Activated T-cell treated with anti-CD3 and anti-CD28 coated beads, Interleukin-2, amount 50 U/mL, for 48 hours (primary cell): ENCODE measurements at regions not wholly inside any gene's neighbourhood (a gene's known extent, or its start where the extent isn't known, plus 50 kb on each side); places are given as distances from the start of the nearest gene placed in this dataset.
"Not testable (repeated sequence)": the region's sequence is repeated elsewhere in the genome, so short reads cannot be mapped to it uniquely, and the experiment has no call there.

Experiments
- DNase-seq, 2 experiments: peaks; one replicate each; pipeline ENCODE4 v3.0.0-alpha.2; 2020

DNA sequence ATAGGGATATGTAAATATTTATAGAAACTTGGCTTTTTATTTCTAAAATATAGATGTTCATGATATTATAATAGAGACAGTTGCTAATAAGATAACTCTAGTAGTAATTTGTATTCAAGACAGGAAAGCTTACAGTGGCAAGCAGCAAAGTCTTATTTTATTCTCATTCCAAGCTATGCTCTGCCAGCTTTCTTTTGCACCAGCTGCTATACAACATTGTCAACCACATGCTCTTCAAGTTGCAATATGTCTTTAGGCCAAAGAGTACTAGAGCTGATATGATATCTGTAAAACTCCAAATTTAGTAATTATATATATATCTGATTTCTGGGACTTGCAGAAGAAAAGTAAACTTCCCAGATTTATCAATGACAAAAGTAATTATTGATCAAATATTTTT is 350.1 kb downstream of the HGF start:
- no peak for DNase-seq

DNA sequence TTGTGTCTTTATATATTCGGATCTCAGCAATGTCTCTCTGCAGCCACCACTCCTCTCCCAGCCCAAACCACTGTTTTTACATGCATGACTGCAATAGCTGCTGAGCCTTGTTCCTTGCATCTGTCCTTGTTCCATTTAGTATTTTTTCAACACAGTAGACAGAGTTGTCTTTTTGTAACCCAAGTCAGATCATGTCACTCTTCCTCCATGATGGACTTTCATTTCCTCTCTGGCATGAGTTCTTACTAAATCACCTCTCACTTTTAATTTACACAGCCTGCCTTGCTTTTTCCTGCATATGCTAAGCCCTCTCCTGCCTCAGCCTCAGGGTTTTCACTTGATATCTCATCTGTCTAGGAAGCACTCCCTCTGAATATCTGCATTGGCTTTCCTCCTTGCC is 353.2 kb downstream of the HGF start:
- no peak for DNase-seq

DNA sequence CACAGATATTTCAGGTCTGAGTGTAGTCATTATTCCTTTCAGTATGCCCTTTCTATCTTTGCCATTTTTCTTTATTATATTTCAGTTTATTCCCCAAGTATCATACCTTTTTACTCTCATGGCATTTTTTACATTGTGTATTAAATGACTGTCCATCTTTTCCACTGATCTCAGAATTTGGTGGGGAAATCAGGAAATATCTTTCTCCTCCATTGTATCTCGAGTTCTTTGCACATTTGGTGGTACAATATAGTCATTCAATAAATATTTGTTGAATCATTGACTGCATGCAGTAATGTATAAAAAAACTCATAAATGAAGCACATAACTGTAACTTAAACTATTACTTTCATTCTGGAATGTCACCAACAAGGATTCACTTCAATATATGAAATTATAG is 354.7 kb downstream of the HGF start:
- no peak for DNase-seq

DNA sequence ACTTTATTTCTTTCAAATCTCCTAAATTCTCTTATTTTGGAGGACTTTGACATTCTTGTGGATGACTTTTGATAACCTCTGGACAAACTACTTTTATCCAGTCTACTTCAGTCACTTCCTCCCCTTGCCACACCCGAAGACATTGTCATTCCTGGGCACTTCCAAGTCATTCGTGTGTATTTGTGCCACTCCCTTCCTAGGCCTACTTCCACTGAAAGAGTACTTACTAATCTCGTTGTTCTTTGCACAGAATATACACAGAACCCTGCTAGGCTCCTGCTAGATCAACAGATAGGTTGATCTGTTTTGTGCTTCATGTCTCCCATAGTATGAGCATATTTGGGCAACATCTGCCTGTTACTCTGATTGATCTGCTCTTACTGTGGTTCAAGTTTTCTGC is 355.4 kb downstream of the HGF start:
- no peak for DNase-seq

DNA sequence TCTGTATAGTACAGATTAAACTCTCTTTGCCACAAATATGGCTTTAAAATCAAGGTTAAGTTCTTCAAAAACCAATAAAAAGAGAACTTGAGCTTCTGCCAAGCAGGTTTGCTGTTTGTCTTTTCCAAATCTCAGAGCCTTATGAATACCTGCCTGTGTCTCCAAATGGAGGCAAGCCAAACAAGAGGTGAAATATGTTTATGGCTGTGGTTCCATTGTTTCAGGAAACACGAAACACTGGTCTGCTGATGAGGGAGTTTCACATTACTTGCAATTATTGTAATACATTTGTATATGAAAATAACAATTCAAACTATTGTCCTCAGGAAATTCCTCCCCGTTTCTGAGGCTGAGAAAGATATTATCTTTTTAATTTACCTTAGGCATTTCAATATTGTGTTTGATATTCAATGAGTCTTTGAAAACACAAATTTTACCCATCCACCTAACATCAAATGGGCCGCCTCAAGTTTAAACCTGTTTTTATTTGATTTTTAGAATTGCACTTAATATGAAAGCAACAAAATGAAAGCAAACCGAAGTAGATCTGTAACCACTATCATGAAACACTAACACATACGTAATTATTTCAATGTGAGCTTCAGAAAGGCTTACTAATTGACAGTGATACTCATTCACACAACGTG is 359.3 kb downstream of the HGF start:
- no peak for DNase-seq

DNA sequence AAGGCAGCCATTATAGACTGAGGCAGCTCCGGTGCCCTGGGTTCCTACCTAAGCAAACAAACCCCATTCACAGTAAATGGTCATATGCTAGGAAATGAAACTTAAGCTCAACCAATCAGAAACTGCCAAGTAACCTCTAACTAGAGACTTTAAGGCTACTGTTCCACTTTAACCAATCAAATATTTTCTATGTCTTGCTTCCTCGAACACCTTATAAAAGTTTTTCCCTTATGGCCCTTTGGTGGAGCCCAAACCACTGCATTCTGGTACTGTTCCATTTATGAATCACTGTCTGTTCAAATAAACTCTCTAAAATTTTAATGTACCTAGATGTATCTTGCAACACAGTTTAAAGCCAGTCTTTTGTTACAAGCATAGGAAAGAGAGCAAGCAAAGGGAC is 361.1 kb downstream of the HGF start:
- DNase-seq = no peak

DNA sequence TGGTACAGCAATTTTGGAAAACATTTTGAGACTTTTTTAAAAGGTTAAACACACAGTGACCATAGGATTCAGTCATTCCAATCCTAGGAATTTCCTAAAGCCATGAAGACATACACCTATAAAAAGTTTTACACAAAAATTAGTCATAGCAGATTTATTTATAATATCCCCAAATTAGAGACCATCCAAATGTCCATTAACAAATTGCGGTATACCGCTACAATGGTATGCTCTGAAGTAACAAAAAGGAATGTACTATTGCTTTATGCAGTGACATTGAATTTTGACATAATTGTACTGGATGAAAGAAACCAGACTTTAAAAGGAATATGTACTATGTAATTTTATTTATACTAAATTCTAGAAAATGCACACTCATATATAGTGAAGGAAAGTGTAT is 362.8 kb downstream of the HGF start:
- no peak for DNase-seq

DNA sequence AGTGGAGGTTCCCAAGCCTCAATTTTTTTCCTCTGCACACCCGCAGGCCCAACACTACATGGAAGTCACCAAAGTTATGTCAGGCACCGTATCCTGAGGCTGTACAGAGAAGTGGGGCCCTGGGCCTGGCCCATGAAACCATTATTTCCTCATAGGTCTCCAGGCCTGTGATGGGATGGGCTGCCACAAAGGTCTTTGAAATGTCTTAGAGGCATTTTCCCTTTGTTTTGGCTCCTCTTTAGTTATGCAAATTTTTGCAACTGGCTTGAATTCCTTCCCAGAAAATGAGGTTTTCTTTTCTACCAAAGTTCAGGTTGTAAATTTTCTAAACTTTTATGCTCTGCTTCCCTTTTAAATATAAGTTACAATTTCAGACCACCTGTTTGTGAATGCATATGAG is 365.2 kb downstream of the HGF start:
- DNase-seq = no peak

DNA sequence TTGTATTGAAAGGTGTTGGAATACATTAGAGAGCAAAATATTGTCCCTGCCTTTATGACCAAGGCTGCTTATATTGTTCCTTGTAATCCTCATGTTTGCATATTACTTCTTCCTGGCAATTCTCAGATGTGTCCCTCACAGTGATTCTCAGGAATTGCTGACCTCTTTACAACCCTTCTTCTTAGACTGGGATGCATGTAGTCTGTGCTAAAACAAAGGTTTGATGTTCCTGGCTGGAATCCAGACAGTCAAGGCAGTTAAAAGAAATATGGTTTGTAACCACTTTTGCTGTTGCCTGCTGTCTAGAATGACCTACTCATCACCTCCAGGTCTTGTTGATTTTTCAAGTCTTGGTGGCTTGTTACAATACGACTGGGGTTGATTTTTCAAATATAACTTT is 367.6 kb downstream of the HGF start:
- no peak for DNase-seq

DNA sequence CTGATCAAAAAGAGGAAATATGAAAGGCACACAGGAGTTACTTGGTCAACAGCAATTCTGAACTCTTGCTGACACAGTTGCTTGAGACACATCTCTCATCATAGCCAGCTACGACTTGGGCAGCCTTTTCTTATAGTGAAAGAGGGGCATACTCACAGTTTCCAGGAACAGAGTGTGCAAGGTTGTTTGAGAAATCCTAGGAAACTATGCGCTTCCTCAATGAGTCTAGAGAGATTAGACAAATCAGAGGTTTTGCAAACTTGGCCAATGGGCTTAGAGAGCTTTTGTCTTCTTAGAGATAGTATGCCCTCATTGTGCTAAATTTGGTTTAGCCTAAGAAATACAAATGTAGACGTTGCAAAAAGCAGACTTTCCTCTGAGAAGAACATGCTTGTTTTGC is 370.4 kb downstream of the HGF start:
- no peak for DNase-seq

DNA sequence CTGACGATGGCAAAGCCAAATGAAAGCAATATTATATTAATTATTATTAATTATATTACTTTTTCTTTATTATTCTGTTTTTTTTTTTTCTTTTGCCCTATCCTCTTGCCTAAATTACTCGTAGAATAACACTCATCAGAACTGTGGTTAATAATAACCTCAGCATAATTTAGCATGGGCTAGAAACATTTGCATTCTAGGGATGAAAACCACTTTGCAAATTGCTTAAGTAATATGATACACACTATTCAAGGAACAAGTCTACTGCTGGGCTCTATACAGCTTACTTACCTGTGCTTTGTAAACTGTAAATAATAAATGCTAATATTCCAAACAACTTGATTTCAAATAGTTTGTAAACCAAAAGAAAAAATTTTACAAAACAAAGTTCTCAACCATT is 375.8 kb downstream of the HGF start:
- no peak for DNase-seq

DNA sequence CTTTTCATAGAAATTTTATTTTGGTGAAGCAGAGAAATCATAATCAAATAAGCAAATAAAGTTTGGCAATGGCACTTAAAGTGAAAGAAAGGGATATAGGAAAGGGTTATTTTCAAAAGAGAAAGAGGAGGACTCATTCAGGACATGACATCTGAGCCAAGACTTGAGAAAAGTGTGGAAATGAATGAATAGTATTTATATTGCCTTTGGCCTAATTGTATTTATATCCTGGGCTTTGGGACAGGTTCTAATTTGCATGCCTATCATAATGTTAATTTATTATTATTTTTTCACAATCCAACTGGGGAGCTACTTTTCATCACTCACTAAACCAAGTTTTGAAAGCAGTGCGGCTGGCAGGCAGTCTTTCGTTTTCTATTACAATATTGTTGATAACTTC is 376.8 kb downstream of the HGF start:
- DNase-seq = no peak

DNA sequence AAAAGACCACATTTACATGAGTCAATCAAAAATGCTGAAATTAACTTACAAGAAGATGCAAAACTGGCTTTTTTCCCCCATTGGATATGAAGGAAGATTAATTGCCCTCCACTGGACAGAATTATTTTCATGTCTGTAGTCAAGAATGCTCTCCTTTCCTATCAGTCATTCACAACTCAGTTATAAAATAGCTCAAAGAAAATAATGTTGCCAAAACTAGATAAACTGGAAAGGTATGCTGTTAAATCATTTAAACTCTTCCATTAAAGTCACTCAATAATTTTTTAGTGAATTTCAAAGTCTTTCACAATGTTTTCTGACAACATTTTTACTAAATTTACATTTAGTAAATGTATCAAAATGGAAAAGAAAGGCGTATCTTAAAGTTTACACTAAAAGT is 384.5 kb downstream of the HGF start:
- no peak for DNase-seq

DNA sequence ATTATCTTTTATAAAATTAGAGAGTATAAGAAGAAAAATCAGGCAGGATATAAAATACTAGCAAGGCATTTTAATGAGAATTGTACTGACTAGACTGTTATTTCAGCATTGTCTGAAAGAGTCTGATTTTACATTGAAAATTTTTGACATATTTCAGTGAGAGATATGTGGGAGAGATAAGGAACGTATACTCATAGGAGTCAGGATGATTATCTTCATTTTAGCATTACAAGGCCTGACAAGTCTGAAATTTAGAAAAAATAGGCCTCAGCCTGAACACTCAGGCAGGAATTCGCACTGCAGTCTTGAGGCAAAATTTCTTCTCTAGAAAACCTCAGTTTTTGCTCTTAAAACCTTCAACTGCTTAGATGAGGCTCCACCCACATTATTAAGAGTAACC is 386.0 kb downstream of the HGF start:
- DNase-seq = no peak

DNA sequence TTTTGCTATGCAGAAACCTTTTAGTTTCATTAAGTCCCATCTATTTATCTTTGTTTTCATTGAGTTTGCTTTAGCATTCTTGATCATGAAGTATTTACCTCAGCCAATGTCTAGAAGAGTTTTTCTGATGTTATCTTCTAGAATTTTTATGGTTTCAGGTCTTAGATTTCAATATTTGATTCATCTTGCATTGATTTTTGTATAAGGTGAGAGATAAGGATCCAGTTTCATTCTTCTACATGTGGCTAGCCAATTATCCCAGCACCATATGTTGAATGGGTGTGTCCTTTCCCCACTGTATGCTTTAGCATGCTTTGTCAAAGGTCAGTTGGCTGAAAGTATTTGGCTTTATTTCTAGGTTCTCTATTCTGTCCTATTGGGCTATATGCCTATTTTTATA is 395.2 kb downstream of the HGF start:
- not testable (repeated sequence) for DNase-seq

DNA sequence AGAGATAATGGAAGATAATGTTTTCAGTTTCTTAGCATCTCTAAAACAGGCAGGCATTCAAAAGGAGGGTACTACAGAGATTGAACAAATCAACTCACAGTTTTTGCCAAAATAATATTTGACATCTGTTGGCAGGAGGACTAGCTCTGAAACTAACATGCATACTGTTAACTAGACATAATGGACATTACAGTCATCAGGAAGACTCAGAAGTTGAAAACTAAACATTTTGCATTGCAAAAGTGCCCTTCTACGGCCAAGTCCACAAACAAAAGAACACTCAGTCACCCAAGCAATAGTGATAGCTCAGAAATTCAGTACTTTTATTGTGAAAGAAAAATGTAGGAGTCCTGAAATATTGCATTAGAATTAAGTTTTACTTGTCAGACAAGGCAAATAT is 399.0 kb downstream of the HGF start:
- no peak for DNase-seq

DNA sequence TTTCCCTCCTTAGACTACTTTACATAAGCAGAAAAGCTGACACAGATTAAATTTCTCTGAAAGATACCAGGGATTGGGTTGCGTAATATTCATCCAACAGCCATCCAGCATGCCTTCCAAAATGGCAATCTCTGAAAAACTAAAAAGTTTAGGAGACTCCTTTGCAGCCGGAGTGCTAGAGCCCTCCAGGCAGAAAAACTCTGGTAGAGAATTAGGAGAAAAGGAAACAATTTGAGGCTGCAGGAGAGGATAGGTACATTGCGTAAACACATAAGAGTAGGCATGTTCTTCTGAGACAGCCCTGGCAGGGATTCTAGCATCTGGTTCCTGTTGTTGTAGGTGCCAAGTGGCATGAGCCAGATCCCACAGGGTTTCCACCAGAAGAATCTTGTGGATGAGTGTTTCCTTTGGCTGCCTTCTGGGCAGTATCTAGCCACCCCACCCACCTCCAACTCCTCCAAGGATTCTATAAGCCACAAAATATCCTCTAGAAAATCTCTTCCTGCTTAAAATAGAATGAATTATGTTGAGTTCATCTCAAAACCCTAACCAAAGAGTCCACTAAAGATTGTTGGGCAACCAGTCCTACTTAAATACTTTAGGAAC is 402.4 kb downstream of the HGF start:
- DNase-seq = no peak

DNA sequence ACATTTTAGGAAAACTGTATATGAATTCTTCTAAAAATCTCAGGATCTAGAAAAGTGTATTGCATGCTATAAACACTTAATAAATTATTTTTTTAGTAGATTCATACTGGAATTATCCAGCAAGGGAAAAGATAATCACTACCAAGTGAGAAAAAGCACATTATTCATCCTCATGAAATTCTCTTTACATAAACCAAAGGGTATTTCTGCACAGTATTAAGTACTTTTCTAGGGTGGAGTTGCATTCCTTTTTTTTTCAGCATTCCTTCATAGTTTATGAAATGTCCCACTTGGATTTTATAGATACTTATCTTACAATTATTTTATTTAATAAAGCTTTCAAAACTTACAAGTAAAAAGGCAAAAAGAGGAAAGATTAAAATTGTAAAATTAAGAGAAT is 403.3 kb downstream of the HGF start:
- no peak for DNase-seq

DNA sequence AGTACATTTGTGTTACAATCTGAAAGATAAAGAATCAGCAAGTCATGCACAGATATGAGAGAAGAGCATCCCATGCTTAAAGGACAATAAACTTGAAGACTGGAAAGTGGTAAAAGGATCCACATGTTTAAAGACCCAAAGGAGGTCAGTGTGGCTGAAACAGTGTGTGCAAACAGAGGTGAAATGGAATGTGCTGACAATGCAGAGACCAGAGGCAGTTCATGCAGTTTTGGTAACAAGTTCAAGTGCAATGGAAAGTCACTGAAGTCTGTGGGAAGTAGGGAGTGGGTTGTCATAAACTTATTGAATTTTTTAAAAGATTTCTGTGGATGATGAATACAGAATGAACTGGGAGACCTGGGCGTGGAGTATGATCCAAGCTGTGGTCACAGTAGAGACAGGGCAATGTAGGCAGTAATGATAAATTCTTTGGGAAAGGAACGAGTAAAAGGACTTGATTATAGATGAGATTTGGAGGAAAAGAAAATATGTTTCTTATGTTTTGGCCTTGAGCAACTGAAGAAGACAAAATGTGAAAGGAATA is 408.0 kb downstream of the HGF start:
- no peak for DNase-seq

DNA sequence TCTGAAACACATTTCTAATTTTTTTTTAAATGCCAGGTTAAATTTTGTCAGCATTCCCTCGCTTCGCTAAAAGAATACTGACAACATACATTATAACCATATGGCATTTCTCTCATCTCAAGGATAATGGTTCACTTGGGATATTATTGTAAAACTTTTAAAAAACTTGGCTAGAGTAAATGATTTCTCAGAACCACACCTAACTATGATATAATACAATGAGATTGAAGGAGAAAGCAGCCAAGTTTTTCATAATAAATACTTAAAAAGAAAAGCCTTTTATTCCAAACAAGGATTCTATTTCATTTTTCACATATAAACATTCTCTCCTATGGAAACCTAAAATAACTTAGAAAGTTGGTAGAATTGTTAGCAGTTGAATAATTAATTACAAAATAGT is 413.9 kb downstream of the HGF start:
- DNase-seq = no peak

DNA sequence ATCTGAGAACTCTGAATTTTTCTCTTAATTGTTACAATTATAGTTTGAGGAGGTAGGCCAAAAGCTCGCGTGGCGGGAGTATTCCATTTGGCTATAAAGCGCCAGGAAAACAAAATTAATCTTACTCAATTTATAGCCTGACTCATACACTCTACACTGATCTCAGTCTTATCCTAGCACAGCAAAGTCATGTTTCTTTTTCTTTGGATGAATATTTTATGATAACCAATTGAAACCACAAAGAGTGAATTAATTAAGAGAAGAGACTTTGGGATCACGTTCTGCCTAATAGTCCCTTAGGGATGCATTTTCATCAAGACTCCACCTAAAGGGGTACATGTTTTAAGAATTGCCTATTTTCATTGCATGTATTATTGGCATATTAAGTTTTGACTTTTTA is 420.8 kb downstream of the HGF start:
- DNase-seq = no peak

DNA sequence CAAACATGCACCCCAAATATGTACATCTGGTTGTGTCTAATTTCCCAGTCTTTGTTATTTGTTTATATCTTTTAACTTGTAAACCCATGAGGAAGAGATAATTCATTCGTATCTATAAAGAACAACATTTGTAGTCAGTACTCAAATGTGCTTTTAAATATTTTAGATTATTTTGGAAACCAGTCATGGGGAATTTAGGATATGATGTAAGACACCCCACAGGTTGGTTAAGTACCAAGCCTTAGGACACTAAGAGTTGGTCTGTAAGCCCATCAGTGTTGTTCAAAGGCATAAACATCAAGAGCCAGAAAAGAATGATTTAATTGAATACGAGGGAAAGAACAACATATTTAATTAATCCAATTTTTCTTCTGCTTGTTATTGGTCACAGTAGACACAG is 421.1 kb upstream of the SEMA3C start:
- no peak for DNase-seq

DNA sequence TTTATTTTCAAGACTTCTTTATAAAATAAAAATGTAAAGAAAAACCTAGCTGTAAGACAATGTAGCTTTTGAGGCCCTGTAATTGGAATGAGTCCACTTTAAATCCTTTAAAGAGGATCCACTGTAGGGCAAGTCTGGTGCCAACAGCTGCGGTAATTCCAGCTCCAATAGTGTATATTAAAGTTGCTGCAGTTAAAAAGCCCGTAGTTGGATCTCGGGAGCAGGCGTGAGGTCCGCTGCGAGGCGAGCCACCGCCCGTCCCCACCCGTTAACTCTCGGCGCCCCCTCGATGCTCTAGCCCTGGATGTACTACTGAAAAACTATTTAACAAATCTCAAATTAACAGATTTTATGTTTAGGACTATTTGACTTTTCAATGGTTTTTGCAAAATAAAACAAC is 414.7 kb upstream of the SEMA3C start:
- no peak for DNase-seq

DNA sequence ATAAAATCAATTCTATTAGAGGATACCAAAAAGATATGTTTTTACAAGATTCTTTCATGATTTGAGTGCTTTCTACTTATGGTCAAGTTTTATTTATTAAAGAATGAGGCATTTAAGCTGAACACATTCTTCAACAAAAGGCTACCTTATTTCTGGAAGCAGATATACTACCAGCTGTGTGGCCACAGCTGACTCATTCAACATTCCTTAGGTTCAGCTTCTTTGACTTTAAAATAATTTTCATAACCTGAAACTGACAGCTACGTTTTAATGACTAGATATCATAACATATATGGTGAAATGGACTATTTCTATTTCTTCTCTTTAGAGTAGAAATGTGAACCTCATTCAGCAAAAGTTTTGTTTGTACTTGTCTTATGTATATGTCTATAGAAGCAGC is 414.2 kb upstream of the SEMA3C start:
- DNase-seq = no peak
